Heart left ventricle (tissue), 13 donors: ENCODE measurements at regions not wholly inside any gene's neighbourhood (a gene's known extent, or its start where the extent isn't known, plus 50 kb on each side); places are given as distances from the start of the nearest gene placed in this dataset.

ENCODE experiments used
- POLR2A ChIP-seq, 2 donors: fragments of 450-650 bp; IDR thresholded peaks; one replicate each; pipeline ENCODE4 v1.6.1; 2017; ENCODE audit warnings: antibody characterized with exemption in 2 of 2, mild to moderate bottlenecking in 2 of 2, moderate library complexity in 2 of 2
- TF ChIP-seq, protein P1 (sequence below), 12 donors: fragments of 200-600 bp; sonication (generic) in 4 of 12; IDR thresholded peaks; one replicate each; pipeline versions ENCODE4 v1.5.0 to v1.8.0; 2018 to 2022; ENCODE audit warnings: antibody characterized with exemption in 12 of 12, mild to moderate bottlenecking in 5 of 12
- donor health status: ischemic (EF 13 %, LVEDD 7.1; RV severe dilation, severe dysfunction).
- donor health status: DM: no; HTN: yes; CAD: no.
- donor health status: DM: no; HTN: no; CAD: no.
- donor health status: ischemic (EF 25% LVEDD 6.9; RV normal size, moderate dysfunction).
- donor health status: ischemic (EF 25% LVEDD 5.7; RV mildly dilated, moderate dysfunction).
- donor health status: ischemic (EF 35%, LVEDD 5.7; RV mildly dilated, moderate dysfunction).
- donor health status: nonischemic (EF 11% LVEDD 7.7; RV severe dilation, severe dysfunction).
- donor health status: DM: yes; HTN: yes; CAD: no.
- donor health status: PGD.
- donor health status: ischemic (EF 29% LVEDD 5.4; RV normal size, mild dysfunction).
- donor health status: nonischemic (EF 23%, LVEDD 6.1; RV moderate dilation, normal function).

DNA sequence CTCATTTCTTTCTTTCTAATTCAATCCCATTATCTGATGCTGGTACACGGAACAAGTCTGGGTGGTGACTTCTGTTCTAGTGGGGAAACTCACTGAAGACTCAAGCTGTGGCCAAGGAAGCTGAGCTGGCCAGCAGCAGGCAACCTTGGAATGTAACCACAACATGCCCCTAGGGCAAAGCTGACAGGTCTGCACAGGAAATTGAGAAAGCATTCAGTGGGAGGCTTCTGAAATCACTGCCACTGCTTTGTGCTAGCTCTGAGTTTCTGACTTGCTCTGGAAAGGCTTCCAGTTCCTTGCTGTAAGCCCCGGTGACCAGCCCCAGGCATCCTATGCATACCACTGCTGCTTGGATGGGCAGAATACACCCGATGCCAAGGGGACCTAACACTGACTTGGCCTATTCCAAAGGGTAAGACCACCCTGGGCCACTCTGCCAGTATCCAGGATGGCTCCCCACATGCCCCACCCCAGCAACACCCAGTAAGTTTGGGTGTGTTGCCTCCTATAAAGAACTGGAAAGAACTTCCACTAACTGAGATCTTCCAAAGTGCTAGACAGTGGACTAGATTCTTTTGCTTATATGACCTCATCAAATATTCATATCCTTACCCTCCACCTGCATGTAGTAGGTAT lies 84.5 kb upstream of the CDKN3 start:
- TF ChIP-seq, protein P1, sequence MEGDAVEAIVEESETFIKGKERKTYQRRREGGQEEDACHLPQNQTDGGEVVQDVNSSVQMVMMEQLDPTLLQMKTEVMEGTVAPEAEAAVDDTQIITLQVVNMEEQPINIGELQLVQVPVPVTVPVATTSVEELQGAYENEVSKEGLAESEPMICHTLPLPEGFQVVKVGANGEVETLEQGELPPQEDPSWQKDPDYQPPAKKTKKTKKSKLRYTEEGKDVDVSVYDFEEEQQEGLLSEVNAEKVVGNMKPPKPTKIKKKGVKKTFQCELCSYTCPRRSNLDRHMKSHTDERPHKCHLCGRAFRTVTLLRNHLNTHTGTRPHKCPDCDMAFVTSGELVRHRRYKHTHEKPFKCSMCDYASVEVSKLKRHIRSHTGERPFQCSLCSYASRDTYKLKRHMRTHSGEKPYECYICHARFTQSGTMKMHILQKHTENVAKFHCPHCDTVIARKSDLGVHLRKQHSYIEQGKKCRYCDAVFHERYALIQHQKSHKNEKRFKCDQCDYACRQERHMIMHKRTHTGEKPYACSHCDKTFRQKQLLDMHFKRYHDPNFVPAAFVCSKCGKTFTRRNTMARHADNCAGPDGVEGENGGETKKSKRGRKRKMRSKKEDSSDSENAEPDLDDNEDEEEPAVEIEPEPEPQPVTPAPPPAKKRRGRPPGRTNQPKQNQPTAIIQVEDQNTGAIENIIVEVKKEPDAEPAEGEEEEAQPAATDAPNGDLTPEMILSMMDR (IDR thresholded peaks at IDR 0.05), result no peak
- TF ChIP-seq POLR2A (IDR thresholded peaks at IDR 0.05), result no peak
